ENCODE measurements at regions not wholly inside any gene's neighbourhood (a gene's known extent, or its start where the extent isn't known, plus 50 kb on each side); places are given as distances from the start of the nearest gene placed in this dataset.

- H3K36me3 ChIP-seq, result no peaks in the 10 kb centered on the region
- no peak overlapping the region for H3K27ac ChIP-seq
Measured at GRCh38 chr6:131393433-131393832, 179.6 kb upstream of the ARG1 start.

GRCh38 chr6:131394768-131395432 is 178.1 kb upstream of the ARG1 start:
- DNase-seq, result no peak
- H3K36me3 ChIP-seq, result no peaks in the 10 kb centered on the region
- H3K4me3 ChIP-seq, result no peak overlapping the region
- no peak for TF ChIP-seq CTCF (IDR thresholded peaks at IDR 0.05)
- intact Hi-C loops (cut with DNase I), result no loop called here
- H3K9me3 ChIP-seq, result no peaks in the 10 kb centered on the region
- no peaks in the 10 kb centered on the region for H3K4me1 ChIP-seq
- no peak overlapping the region for H3K9ac ChIP-seq (ENCODE audit: low read depth in 2 of 2, low read length in 2 of 2)
- H3K27ac ChIP-seq, result no peak overlapping the region
- H3K27me3 ChIP-seq, result no peaks in the 10 kb centered on the region

More at GRCh38 chr6:131393433-131393832, 179.6 kb upstream of the ARG1 start:
- intact Hi-C loops (cut with DNase I), result no loop called here
- DNase-seq, result no peak
- no peaks in the 10 kb centered on the region for H3K9me3 ChIP-seq
- no peaks in the 10 kb centered on the region for H3K27me3 ChIP-seq
- H3K4me3 ChIP-seq, result no peak overlapping the region
- no peak for TF ChIP-seq CTCF (IDR thresholded peaks at IDR 0.05)
- no peak overlapping the region for H3K9ac ChIP-seq (ENCODE audit: low read depth in 2 of 2, low read length in 2 of 2)
- no peaks in the 10 kb centered on the region for H3K4me1 ChIP-seq

- Histone ChIP-seq H3K9me3 (no peaks in the 10 kb centered on the region), H3K9ac (ENCODE audit: low read depth in 2 of 2, low read length in 2 of 2) (no peak overlapping the region), H3K27ac (no peak overlapping the region), H3K4me1 (no peaks in the 10 kb centered on the region), H3K27me3 (no peaks in the 10 kb centered on the region), H3K36me3 (no peaks in the 10 kb centered on the region), H3K4me3 (no peak overlapping the region)
- intact Hi-C loops (cut with DNase I), result no loop called here
- TF ChIP-seq CTCF (IDR thresholded peaks at IDR 0.05), result no peak
- no peak for DNase-seq
Measured at GRCh38 chr6:131398176-131398575, 174.8 kb upstream of the ARG1 start.

- Histone ChIP-seq H3K4me3 (no peak overlapping the region), H3K9ac (ENCODE audit: low read depth in 2 of 2, low read length in 2 of 2) (no peak overlapping the region), H3K36me3 (no peaks in the 10 kb centered on the region), H3K27ac (no peak overlapping the region), H3K27me3 (no peaks in the 10 kb centered on the region), H3K9me3 (no peaks in the 10 kb centered on the region), H3K4me1 (no peaks in the 10 kb centered on the region)
- intact Hi-C loops (cut with DNase I), result no loop called here
- TF ChIP-seq CTCF (IDR thresholded peaks at IDR 0.05), result no peak
- no peak for DNase-seq
Measured at GRCh38 chr6:131399433-131399832, 173.6 kb upstream of the ARG1 start.

GRCh38 chr6:131400054-131400778 is 172.8 kb upstream of the ARG1 start:
- Histone ChIP-seq H3K36me3 (no peaks in the 10 kb centered on the region), H3K9me3 (no peaks in the 10 kb centered on the region), H3K4me1 (no peaks in the 10 kb centered on the region), H3K4me3 (no peak overlapping the region), H3K27me3 (no peaks in the 10 kb centered on the region), H3K27ac (no peak overlapping the region), H3K9ac (ENCODE audit: low read depth in 2 of 2, low read length in 2 of 2) (no peak overlapping the region)
- no peak for DNase-seq
- intact Hi-C loops (cut with DNase I), result no loop called here
- no peak for TF ChIP-seq CTCF (IDR thresholded peaks at IDR 0.05)
